Activated CD4-positive, alpha-beta memory T cell treated with anti-CD3 and anti-CD28 coated beads for 36 hours (primary cell): ENCODE measurements at regions not wholly inside any gene's neighbourhood (a gene's known extent, or its start where the extent isn't known, plus 50 kb on each side); places are given as distances from the start of the nearest gene placed in this dataset.

Experiments used
- CTCF ChIA-PET: fragments of 350-600 bp; sonication (Branson Sonifier 250); formaldehyde crosslinking; loops from one replicate; lab custom pipeline; 2021; ENCODE audit warnings: antibody characterized with exemption, inconsistent platforms; lab: Charles Lee
- POLR2A ChIA-PET: fragments of 350-600 bp; sonication (Branson Sonifier 250); formaldehyde crosslinking; loops from one replicate; lab custom pipeline; 2021; ENCODE audit warnings: antibody characterized with exemption; lab: Charles Lee
- DNase-seq: peaks from one replicate; pipeline ENCODE4 v3.0.0-alpha.2; 2020
- H3K27ac Mint-ChIP-seq: one replicate; pipeline ENCODE4 v1.8.0; 2021; ENCODE audit warnings: mixed read lengths
- H3K27me3 Mint-ChIP-seq: one replicate; pipeline ENCODE4 v1.8.0; 2021; ENCODE audit warnings: mixed read lengths
- H3K36me3 Mint-ChIP-seq: one replicate; pipeline ENCODE4 v1.8.0; 2021; ENCODE audit warnings: mixed read lengths
- H3K4me1 Mint-ChIP-seq: one replicate; pipeline ENCODE4 v1.8.0; 2021; ENCODE audit warnings: low read depth, mixed read lengths
- H3K4me3 Mint-ChIP-seq: one replicate; pipeline ENCODE4 v1.8.0; 2021; ENCODE audit warnings: mild to moderate bottlenecking, mixed read lengths
- H3K9me3 Mint-ChIP-seq: one replicate; pipeline ENCODE4 v1.8.0; 2021; ENCODE audit warnings: mixed read lengths
- intact Hi-C: fragments of 100-400 bp; cut with micrococcal nuclease; formaldehyde crosslinking; loops from one replicate; pipeline ENCODE4 v1.15.1; 2023

- POLR2A ChIA-PET, result no interaction called here
- DNase-seq, result no peak
- Mint-ChIP-seq H3K4me1 (no peaks in the 10 kb centered on the region), H3K4me3 (no peak overlapping the region), H3K27ac (no peak overlapping the region), H3K9me3 (peaks cover 5% of the 10 kb centered on the region), H3K36me3 (no peaks in the 10 kb centered on the region), H3K27me3 (no peaks in the 10 kb centered on the region)
- intact Hi-C loops, result no loop called here
- CTCF ChIA-PET, result no interaction called here
Observed at GRCh38 chr6:19269341-19269898, 567.8 kb upstream of the ID4 start.

GRCh38 chr6:19270616-19271015 is 566.6 kb upstream of the ID4 start:
- POLR2A ChIA-PET, result no interaction called here
- no peaks in the 10 kb centered on the region for H3K36me3 Mint-ChIP-seq
- no peaks in the 10 kb centered on the region for H3K4me1 Mint-ChIP-seq
- CTCF ChIA-PET, result no interaction called here
- peaks cover 5% of the 10 kb centered on the region for H3K9me3 Mint-ChIP-seq
- H3K27me3 Mint-ChIP-seq, result no peaks in the 10 kb centered on the region
- DNase-seq, result no peak
- H3K27ac Mint-ChIP-seq, result no peak overlapping the region
- H3K4me3 Mint-ChIP-seq, result no peak overlapping the region
- intact Hi-C loops, result no loop called here

- intact Hi-C loops, result no loop called here
- H3K36me3 Mint-ChIP-seq, result no peaks in the 10 kb centered on the region
- no peak overlapping the region for H3K4me3 Mint-ChIP-seq
- no peak for DNase-seq
- no peak overlapping the region for H3K27ac Mint-ChIP-seq
- POLR2A ChIA-PET, result no interaction called here
- no peaks in the 10 kb centered on the region for H3K4me1 Mint-ChIP-seq
- H3K27me3 Mint-ChIP-seq, result no peaks in the 10 kb centered on the region
- peaks cover 7% of the 10 kb centered on the region for H3K9me3 Mint-ChIP-seq
- CTCF ChIA-PET, result no interaction called here
Observed at GRCh38 chr6:19279273-19279684, 557.9 kb upstream of the ID4 start.

- no peak overlapping the region for H3K27ac Mint-ChIP-seq
Observed at GRCh38 chr6:19287928-19288327, 549.2 kb upstream of the ID4 start.

GRCh38 chr6:19289457-19289856 is 547.7 kb upstream of the ID4 start:
- H3K4me3 Mint-ChIP-seq, result no peak overlapping the region
- peaks cover 2% of the 10 kb centered on the region for H3K9me3 Mint-ChIP-seq
- POLR2A ChIA-PET, result no interaction called here
- H3K4me1 Mint-ChIP-seq, result no peaks in the 10 kb centered on the region
- DNase-seq, result no peak
- no peak overlapping the region for H3K27ac Mint-ChIP-seq
- no peaks in the 10 kb centered on the region for H3K36me3 Mint-ChIP-seq
- intact Hi-C loops, result no loop called here
- CTCF ChIA-PET, result no interaction called here
- no peaks in the 10 kb centered on the region for H3K27me3 Mint-ChIP-seq

More at GRCh38 chr6:19287928-19288327, 549.2 kb upstream of the ID4 start:
- H3K9me3 Mint-ChIP-seq, result peaks cover 2% of the 10 kb centered on the region
- no peaks in the 10 kb centered on the region for H3K36me3 Mint-ChIP-seq
- H3K4me3 Mint-ChIP-seq, result no peak overlapping the region
- H3K4me1 Mint-ChIP-seq, result no peaks in the 10 kb centered on the region
- no peaks in the 10 kb centered on the region for H3K27me3 Mint-ChIP-seq
- ChIA-PET POLR2A (no interaction called here), CTCF (no interaction called here)
- intact Hi-C loops, result no loop called here
- DNase-seq, result no peak

- Mint-ChIP-seq H3K4me1 (no peaks in the 10 kb centered on the region), H3K36me3 (no peaks in the 10 kb centered on the region), H3K9me3 (peaks cover 7% of the 10 kb centered on the region), H3K27me3 (no peaks in the 10 kb centered on the region), H3K27ac (no peak overlapping the region), H3K4me3 (no peak overlapping the region)
- POLR2A ChIA-PET, result no interaction called here
- intact Hi-C loops, result no loop called here
- CTCF ChIA-PET, result no interaction called here
- no peak for DNase-seq
Observed at GRCh38 chr6:19297880-19298279, 539.3 kb upstream of the ID4 start.

GRCh38 chr6:19298421-19298820 is 538.7 kb upstream of the ID4 start:
- Mint-ChIP-seq H3K4me3 (no peak overlapping the region), H3K27ac (no peak overlapping the region), H3K27me3 (no peaks in the 10 kb centered on the region), H3K36me3 (no peaks in the 10 kb centered on the region), H3K9me3 (peaks cover 7% of the 10 kb centered on the region), H3K4me1 (no peaks in the 10 kb centered on the region)
- DNase-seq, result no peak
- intact Hi-C loops, result no loop called here
- POLR2A ChIA-PET, result no interaction called here
- CTCF ChIA-PET, result no interaction called here

- intact Hi-C loops, result no loop called here
- CTCF ChIA-PET, result no interaction called here
- Mint-ChIP-seq H3K27me3 (no peaks in the 10 kb centered on the region), H3K4me1 (no peaks in the 10 kb centered on the region), H3K4me3 (no peak overlapping the region), H3K9me3 (peaks cover 7% of the 10 kb centered on the region), H3K27ac (no peak overlapping the region), H3K36me3 (no peaks in the 10 kb centered on the region)
- DNase-seq, result no peak
- POLR2A ChIA-PET, result no interaction called here
Observed at GRCh38 chr6:19299129-19299528, 538.0 kb upstream of the ID4 start.

- Mint-ChIP-seq H3K27me3 (no peaks in the 10 kb centered on the region), H3K9me3 (peaks cover 11% of the 10 kb centered on the region), H3K4me3 (no peak overlapping the region), H3K36me3 (no peaks in the 10 kb centered on the region), H3K4me1 (no peaks in the 10 kb centered on the region), H3K27ac (no peak overlapping the region)
- intact Hi-C loops, result no loop called here
- ChIA-PET CTCF (no interaction called here), POLR2A (no interaction called here)
- no peak for DNase-seq
Observed at GRCh38 chr6:19301980-19302379, 535.2 kb upstream of the ID4 start.

GRCh38 chr6:19303383-19303782 is 533.8 kb upstream of the ID4 start:
- Mint-ChIP-seq H3K36me3 (no peaks in the 10 kb centered on the region), H3K9me3 (peaks cover 11% of the 10 kb centered on the region), H3K27ac (no peak overlapping the region), H3K27me3 (no peaks in the 10 kb centered on the region), H3K4me3 (no peak overlapping the region), H3K4me1 (no peaks in the 10 kb centered on the region)
- POLR2A ChIA-PET, result no interaction called here
- DNase-seq, result no peak
- CTCF ChIA-PET, result no interaction called here
- intact Hi-C loops, result no loop called here

GRCh38 chr6:19309661-19310060 is 527.5 kb upstream of the ID4 start:
- Mint-ChIP-seq H3K27ac (no peak overlapping the region), H3K4me1 (no peaks in the 10 kb centered on the region), H3K4me3 (no peak overlapping the region), H3K9me3 (peaks cover 10% of the 10 kb centered on the region), H3K36me3 (no peaks in the 10 kb centered on the region), H3K27me3 (no peaks in the 10 kb centered on the region)
- CTCF ChIA-PET, result no interaction called here
- intact Hi-C loops, result no loop called here
- DNase-seq, result no peak
- POLR2A ChIA-PET, result no interaction called here

- no peak overlapping the region for H3K4me3 Mint-ChIP-seq
- no peaks in the 10 kb centered on the region for H3K4me1 Mint-ChIP-seq
- no peaks in the 10 kb centered on the region for H3K27me3 Mint-ChIP-seq
- no peak overlapping the region for H3K27ac Mint-ChIP-seq
- peaks cover 13% of the 10 kb centered on the region for H3K9me3 Mint-ChIP-seq
- ChIA-PET POLR2A (no interaction called here), CTCF (no interaction called here)
- intact Hi-C loops, result no loop called here
- no peaks in the 10 kb centered on the region for H3K36me3 Mint-ChIP-seq
- no peak for DNase-seq
Observed at GRCh38 chr6:19311786-19312185, 525.4 kb upstream of the ID4 start.

GRCh38 chr6:19312241-19312978 is 524.8 kb upstream of the ID4 start:
- no peaks in the 10 kb centered on the region for H3K4me1 Mint-ChIP-seq
- H3K27me3 Mint-ChIP-seq, result no peaks in the 10 kb centered on the region
- H3K27ac Mint-ChIP-seq, result no peak overlapping the region
- H3K9me3 Mint-ChIP-seq, result peaks cover 13% of the 10 kb centered on the region
- intact Hi-C loops, result no loop called here
- H3K36me3 Mint-ChIP-seq, result no peaks in the 10 kb centered on the region
- ChIA-PET POLR2A (no interaction called here), CTCF (no interaction called here)
- DNase-seq, result no peak
- no peak overlapping the region for H3K4me3 Mint-ChIP-seq
